ENCODE measurements at regions not wholly inside any gene's neighbourhood (a gene's known extent, or its start where the extent isn't known, plus 50 kb on each side); places are given as distances from the start of the nearest gene placed in this dataset.
A peak's percentile ranks its signal among the peaks of the same experiment; 100 is the strongest.

DNA sequence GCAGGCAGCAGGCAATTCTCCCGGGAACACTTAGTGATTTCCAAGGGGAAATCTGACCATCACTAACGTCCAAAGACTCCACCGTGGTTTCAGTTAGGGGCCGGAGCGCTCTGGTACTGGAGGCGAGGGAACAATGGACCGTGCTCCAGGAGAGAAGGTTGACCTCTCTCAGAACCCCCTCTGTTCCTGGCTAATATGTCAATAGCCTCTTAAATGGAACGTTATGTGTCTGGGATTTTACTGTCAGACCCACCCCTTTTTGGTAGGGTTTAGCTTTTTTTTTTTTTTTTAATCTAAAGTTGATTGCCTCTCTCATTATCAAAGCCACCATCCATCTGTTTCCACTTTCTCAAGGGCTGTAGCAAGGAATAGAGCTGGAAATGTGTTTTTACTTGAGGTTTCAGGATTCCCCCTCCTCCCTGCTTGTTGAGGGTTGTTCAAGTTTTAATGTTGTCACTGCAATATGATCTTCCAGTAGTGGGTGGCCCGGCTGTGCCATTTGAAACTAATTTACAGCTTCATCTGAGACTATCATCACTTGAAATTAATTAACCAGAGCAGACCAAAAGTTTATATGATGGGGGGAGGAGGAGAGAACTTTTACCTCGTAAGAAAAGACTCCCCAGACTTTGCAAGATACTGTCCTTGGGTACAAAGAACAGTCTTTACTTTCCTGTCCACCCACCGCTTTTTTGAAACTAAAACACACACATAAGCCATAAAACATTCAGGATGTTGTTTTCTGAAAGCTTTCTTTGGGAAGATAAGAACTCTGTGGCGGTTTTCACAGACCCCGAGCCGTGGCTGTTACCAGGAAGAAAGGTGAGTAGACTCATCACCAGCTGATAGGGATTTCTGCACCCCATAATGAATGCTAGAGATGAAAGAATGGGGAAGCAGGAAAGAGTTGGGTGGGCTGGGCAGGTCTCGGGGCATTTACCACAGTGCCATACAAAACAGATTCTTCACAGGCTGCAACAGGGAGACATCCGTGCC, 187.8 kb downstream of the UACA start:
- TF ChIP-seq, protein P1, sequence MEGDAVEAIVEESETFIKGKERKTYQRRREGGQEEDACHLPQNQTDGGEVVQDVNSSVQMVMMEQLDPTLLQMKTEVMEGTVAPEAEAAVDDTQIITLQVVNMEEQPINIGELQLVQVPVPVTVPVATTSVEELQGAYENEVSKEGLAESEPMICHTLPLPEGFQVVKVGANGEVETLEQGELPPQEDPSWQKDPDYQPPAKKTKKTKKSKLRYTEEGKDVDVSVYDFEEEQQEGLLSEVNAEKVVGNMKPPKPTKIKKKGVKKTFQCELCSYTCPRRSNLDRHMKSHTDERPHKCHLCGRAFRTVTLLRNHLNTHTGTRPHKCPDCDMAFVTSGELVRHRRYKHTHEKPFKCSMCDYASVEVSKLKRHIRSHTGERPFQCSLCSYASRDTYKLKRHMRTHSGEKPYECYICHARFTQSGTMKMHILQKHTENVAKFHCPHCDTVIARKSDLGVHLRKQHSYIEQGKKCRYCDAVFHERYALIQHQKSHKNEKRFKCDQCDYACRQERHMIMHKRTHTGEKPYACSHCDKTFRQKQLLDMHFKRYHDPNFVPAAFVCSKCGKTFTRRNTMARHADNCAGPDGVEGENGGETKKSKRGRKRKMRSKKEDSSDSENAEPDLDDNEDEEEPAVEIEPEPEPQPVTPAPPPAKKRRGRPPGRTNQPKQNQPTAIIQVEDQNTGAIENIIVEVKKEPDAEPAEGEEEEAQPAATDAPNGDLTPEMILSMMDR (IDR thresholded peaks at IDR 0.05), result no peak

DNA sequence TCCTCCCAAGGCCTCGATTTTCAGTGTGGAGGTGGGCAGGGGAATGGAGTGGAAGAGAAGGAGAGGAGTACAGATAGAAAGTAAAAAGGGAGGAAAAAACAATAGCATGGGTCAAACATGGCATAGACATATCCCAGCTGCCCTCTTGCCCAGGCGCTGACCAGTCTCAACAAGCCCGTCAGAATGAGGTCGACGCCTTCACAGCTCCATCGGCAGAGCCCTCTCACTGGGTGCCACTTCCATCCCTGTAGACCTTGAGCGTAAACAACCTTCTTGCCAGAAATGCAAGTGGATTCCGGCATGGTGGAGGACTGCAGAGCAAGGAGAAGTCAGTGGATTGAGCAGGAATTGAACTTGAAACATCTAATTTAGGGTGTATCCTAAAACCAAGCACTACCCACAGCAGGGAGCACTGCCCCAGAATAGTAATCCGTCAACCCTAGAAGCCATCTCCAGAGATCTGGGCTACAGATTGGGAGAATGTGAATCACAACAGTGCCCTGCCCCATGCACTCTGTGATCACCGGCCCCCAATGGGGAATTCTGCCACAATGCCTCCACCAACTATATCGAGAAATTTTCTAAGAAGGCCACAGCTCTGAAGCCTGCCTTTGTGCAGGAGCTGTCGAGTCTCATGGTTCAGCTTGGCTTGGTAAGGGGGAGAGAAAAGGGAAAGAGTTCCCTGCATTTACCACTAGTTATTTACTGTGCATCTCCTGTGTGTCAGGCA, 190.1 kb downstream of the UACA start:
- TF ChIP-seq, protein P1 (IDR thresholded peaks at IDR 0.05), result no peak

DNA sequence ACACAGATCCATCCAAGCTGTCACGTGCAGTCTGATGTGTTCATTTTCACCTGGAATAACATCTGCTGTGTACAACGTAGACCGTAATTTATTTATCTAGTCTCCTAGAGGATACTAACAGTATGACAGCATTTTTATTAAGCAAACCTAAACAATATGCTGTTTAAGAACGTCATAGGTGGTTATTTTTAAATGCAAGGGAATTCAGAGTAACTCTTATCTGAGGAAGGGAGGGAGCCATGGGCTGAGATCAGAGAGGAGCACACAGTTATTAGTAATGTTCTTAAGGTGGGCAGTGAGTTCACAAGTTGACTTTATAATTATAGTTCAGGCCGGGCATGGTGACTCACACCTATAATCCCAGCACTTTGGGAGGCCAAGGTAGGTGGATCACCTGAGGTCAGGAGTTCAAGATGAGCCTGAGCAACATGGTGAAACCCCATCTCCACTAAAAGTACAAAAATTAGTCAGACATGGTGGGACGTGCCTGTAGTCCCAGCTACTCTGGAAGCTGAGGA, 193.6 kb downstream of the UACA start:
- TF ChIP-seq, protein P1 (IDR thresholded peaks at IDR 0.05), result no peak

DNA sequence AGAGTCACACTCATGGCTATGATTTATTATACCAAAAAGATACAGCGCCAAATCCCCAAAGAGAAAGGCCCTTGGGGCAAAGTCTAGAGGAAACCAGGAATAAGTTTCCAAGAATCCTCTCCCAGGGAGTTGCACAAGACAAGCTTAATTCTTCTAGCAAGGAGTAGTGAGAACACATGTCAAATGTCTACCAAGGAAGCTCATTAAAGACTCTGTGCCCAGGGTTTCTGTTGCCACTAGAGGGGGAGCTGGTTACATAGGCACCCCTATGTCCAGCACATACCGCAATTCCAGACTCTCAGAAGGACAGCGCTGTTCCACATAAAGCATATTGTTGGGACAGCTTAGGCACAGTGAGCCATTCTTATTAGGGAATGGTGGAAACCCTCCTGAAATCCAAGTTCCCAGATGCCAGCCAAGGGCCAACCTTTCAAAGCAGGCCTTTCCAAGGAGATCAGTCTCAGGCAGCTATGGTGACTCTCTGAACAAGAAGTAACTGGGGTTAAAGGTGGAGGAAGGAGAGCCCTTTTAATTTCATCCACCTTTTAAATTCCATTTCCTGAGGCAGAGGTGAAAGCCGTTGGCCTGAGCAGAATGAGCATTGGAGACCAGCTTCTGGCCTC, 194.2 kb downstream of the UACA start:
- TF ChIP-seq, protein P1 (IDR thresholded peaks at IDR 0.05), result peak; percentile 36; the same call in 1 of the 2 replicates

DNA sequence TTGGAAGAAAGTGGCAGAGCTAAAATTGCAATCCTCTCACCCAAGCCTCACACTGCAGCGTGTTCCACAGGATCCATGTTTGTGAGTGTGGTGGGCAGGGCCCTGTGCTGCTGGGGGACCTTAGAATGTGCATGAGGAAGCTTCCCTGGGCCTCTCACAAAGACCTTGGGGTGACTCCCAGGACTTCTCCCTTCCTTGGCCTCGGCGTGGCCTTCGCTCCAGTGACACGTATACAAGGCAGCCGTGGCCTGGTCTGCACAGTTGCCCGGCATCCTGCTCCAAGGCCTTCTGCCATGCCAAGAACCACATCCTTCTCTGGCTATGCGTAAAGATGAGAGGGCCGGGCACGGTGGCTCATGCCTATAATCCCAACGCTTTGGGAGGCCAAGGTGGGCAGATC, 196.4 kb downstream of the UACA start:
- TF ChIP-seq, protein P1 (IDR thresholded peaks at IDR 0.05), result no peak

DNA sequence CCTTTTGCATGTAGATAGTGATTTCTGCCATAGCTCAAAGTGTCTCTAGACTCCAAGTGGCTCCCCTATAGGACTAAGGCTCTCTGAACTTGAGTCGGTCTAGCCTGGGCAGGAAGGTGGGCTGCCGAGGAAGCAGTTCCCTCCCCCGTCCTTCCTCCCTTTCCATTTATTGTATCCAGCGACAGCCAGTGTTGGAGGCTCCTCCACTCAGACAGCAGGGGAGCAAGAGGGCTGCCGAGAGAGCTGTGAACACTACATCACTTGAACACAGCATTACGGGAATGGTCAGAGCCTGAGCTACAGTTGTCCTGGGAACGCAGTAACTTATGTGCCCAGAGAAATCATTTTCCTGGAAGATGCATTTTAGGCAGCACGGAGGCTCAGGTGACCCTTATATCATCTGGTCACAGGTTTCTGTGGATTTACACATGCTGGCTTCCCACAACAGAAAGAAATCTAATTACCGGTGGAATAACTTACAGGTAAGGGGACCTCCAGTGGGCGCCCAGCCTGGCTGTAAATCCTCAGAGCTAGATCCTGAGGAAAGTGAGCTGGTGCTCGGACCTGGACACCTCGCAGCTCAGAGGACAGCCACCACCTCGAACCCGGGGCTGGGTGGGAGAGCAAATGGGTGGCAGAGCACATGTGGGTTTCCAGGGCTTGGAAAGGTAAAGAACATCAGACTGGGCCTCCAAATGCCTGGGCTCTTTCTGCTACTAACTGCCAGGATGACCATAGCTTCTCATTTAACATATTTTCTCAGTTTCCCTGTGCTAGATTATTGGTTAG, 197.1 kb downstream of the UACA start:
- TF ChIP-seq, protein P1 (IDR thresholded peaks at IDR 0.05), result no peak

All from LNCAP (cell line).